ENCODE measurements at regions not wholly inside any gene's neighbourhood (a gene's known extent, or its start where the extent isn't known, plus 50 kb on each side); places are given as distances from the start of the nearest gene placed in this dataset.
"Not testable (repeated sequence)": the region's sequence is repeated elsewhere in the genome, so short reads cannot be mapped to it uniquely, and the experiment has no call there.

- WGBS, 2 donors = 69 to 75% methylated on average over 5 of the region's 5 CpGs
- Histone ChIP-seq H3K27ac (ENCODE audit: low read depth in 1 of 2, low read length in 2 of 2) (no peak overlapping the region), H3K4me1 (ENCODE audit: control insufficient read depth in 1 of 2, insufficient read depth in 2 of 2, low read length in 2 of 2) (no peaks in the 10 kb centered on the region), H3K27me3 (ENCODE audit: control insufficient read depth in 1 of 2, insufficient read depth in 2 of 2, low read length in 1 of 2) (no peaks in the 10 kb centered on the region), H3K36me3 (ENCODE audit: control insufficient read depth in 1 of 2, insufficient read depth in 2 of 2, low read length in 1 of 2) (no peaks in the 10 kb centered on the region), H3K9me3 (ENCODE audit: control insufficient read depth, low read length) (no peaks in the 10 kb centered on the region), H3K4me3 (ENCODE audit: low read length in 2 of 2) (no peak overlapping the region)
- no peak for ATAC-seq (ENCODE audit: low FRiP score)
- intact Hi-C loops (cut with DNase I) = no loop called here
- DNase-seq = no peak
Observed at GRCh38 chr5:106392766-106393165, 1278.0 kb downstream of the EFNA5 start.

GRCh38 chr5:106387767-106388166 lies 1283.0 kb downstream of the EFNA5 start:
- H3K27me3 ChIP-seq (ENCODE audit: control insufficient read depth in 1 of 2, insufficient read depth in 2 of 2, low read length in 1 of 2); H3K4me3 ChIP-seq (ENCODE audit: low read length in 2 of 2); intact Hi-C loops (cut with DNase I); H3K27ac ChIP-seq (ENCODE audit: low read depth in 1 of 2, low read length in 2 of 2); H3K9me3 ChIP-seq (ENCODE audit: control insufficient read depth, low read length); ATAC-seq (ENCODE audit: low FRiP score); DNase-seq; H3K36me3 ChIP-seq (ENCODE audit: control insufficient read depth in 1 of 2, insufficient read depth in 2 of 2, low read length in 1 of 2); H3K4me1 ChIP-seq (ENCODE audit: control insufficient read depth in 1 of 2, insufficient read depth in 2 of 2, low read length in 2 of 2): not testable (repeated sequence)
- WGBS, 2 donors = 93 to 96% methylated on average over 10 of the region's 12 CpGs

- ATAC-seq (ENCODE audit: low FRiP score) (no peak), DNase-seq (no peak)
- no peak overlapping the region for H3K4me3 ChIP-seq (ENCODE audit: low read length in 2 of 2)
- H3K9me3 ChIP-seq (ENCODE audit: control insufficient read depth, low read length) = no peaks in the 10 kb centered on the region
- H3K27me3 ChIP-seq (ENCODE audit: control insufficient read depth in 1 of 2, insufficient read depth in 2 of 2, low read length in 1 of 2) = no peaks in the 10 kb centered on the region
- no peaks in the 10 kb centered on the region for H3K4me1 ChIP-seq (ENCODE audit: control insufficient read depth in 1 of 2, insufficient read depth in 2 of 2, low read length in 2 of 2)
- 89 to 91% methylated on average over 3 of the region's 3 CpGs for WGBS, 2 donors
- H3K27ac ChIP-seq (ENCODE audit: low read depth in 1 of 2, low read length in 2 of 2) = no peak overlapping the region
- no peaks in the 10 kb centered on the region for H3K36me3 ChIP-seq (ENCODE audit: control insufficient read depth in 1 of 2, insufficient read depth in 2 of 2, low read length in 1 of 2)
- intact Hi-C loops (cut with DNase I) = no loop called here
Observed at GRCh38 chr5:106386287-106386686, 1284.5 kb downstream of the EFNA5 start.

- no peaks in the 10 kb centered on the region for H3K36me3 ChIP-seq (ENCODE audit: control insufficient read depth in 1 of 2, insufficient read depth in 2 of 2, low read length in 1 of 2)
- H3K9me3 ChIP-seq (ENCODE audit: control insufficient read depth, low read length) = no peaks in the 10 kb centered on the region
- H3K27me3 ChIP-seq (ENCODE audit: control insufficient read depth in 1 of 2, insufficient read depth in 2 of 2, low read length in 1 of 2) = no peaks in the 10 kb centered on the region
- H3K4me3 ChIP-seq (ENCODE audit: low read length in 2 of 2) = no peak overlapping the region
- DNase-seq (no peak), ATAC-seq (ENCODE audit: low FRiP score) (no peak)
- H3K4me1 ChIP-seq (ENCODE audit: control insufficient read depth in 1 of 2, insufficient read depth in 2 of 2, low read length in 2 of 2) = no peaks in the 10 kb centered on the region
- 63% methylated on average over 1 of the region's 1 CpG for WGBS, 2 donors
- H3K27ac ChIP-seq (ENCODE audit: low read depth in 1 of 2, low read length in 2 of 2) = no peak overlapping the region
- intact Hi-C loops (cut with DNase I) = no loop called here
Observed at GRCh38 chr5:106380736-106381135, 1290.0 kb downstream of the EFNA5 start.

GRCh38 chr5:106376522-106376921 lies 1294.2 kb downstream of the EFNA5 start:
- DNase-seq = no peak
- Histone ChIP-seq H3K9me3 (ENCODE audit: control insufficient read depth, low read length) (no peaks in the 10 kb centered on the region), H3K27me3 (ENCODE audit: control insufficient read depth in 1 of 2, insufficient read depth in 2 of 2, low read length in 1 of 2) (no peaks in the 10 kb centered on the region), H3K36me3 (ENCODE audit: control insufficient read depth in 1 of 2, insufficient read depth in 2 of 2, low read length in 1 of 2) (no peaks in the 10 kb centered on the region), H3K4me1 (ENCODE audit: control insufficient read depth in 1 of 2, insufficient read depth in 2 of 2, low read length in 2 of 2) (no peaks in the 10 kb centered on the region), H3K27ac (ENCODE audit: low read depth in 1 of 2, low read length in 2 of 2) (no peak overlapping the region), H3K4me3 (ENCODE audit: low read length in 2 of 2) (no peak overlapping the region)
- 55 to 60% methylated on average over 1 of the region's 1 CpG for WGBS, 2 donors
- no peak for ATAC-seq (ENCODE audit: low FRiP score)
- intact Hi-C loops (cut with DNase I) = no loop called here

- Histone ChIP-seq H3K27ac (ENCODE audit: low read depth in 1 of 2, low read length in 2 of 2) (no peak overlapping the region), H3K9me3 (ENCODE audit: control insufficient read depth, low read length) (no peaks in the 10 kb centered on the region), H3K4me3 (ENCODE audit: low read length in 2 of 2) (no peak overlapping the region), H3K27me3 (ENCODE audit: control insufficient read depth in 1 of 2, insufficient read depth in 2 of 2, low read length in 1 of 2) (no peaks in the 10 kb centered on the region), H3K36me3 (ENCODE audit: control insufficient read depth in 1 of 2, insufficient read depth in 2 of 2, low read length in 1 of 2) (no peaks in the 10 kb centered on the region), H3K4me1 (ENCODE audit: control insufficient read depth in 1 of 2, insufficient read depth in 2 of 2, low read length in 2 of 2) (no peaks in the 10 kb centered on the region)
- intact Hi-C loops (cut with DNase I) = no loop called here
- DNase-seq (no peak), ATAC-seq (ENCODE audit: low FRiP score) (no peak)
Observed at GRCh38 chr5:106374956-106375355, 1295.8 kb downstream of the EFNA5 start.

GRCh38 chr5:106368021-106368420 lies 1302.7 kb downstream of the EFNA5 start:
- H3K36me3 ChIP-seq (ENCODE audit: control insufficient read depth in 1 of 2, insufficient read depth in 2 of 2, low read length in 1 of 2) = no peaks in the 10 kb centered on the region
- intact Hi-C loops (cut with DNase I) = no loop called here
- H3K4me3 ChIP-seq (ENCODE audit: low read length in 2 of 2) = no peak overlapping the region
- no peaks in the 10 kb centered on the region for H3K9me3 ChIP-seq (ENCODE audit: control insufficient read depth, low read length)
- no peak overlapping the region for H3K27ac ChIP-seq (ENCODE audit: low read depth in 1 of 2, low read length in 2 of 2)
- ATAC-seq (ENCODE audit: low FRiP score) (no peak), DNase-seq (no peak)
- H3K27me3 ChIP-seq (ENCODE audit: control insufficient read depth in 1 of 2, insufficient read depth in 2 of 2, low read length in 1 of 2) = no peaks in the 10 kb centered on the region
- WGBS, 2 donors = 80 to 94% methylated on average over 1 of the region's 1 CpG
- H3K4me1 ChIP-seq (ENCODE audit: control insufficient read depth in 1 of 2, insufficient read depth in 2 of 2, low read length in 2 of 2) = no peaks in the 10 kb centered on the region

- WGBS, 2 donors = 81 to 92% methylated on average over 1 of the region's 1 CpG
- intact Hi-C loops (cut with DNase I) = no loop called here
- H3K4me1 ChIP-seq (ENCODE audit: control insufficient read depth in 1 of 2, insufficient read depth in 2 of 2, low read length in 2 of 2) = no peaks in the 10 kb centered on the region
- DNase-seq (no peak), ATAC-seq (ENCODE audit: low FRiP score) (no peak)
- H3K4me3 ChIP-seq (ENCODE audit: low read length in 2 of 2) = no peak overlapping the region
- no peak overlapping the region for H3K27ac ChIP-seq (ENCODE audit: low read depth in 1 of 2, low read length in 2 of 2)
- no peaks in the 10 kb centered on the region for H3K36me3 ChIP-seq (ENCODE audit: control insufficient read depth in 1 of 2, insufficient read depth in 2 of 2, low read length in 1 of 2)
- H3K27me3 ChIP-seq (ENCODE audit: control insufficient read depth in 1 of 2, insufficient read depth in 2 of 2, low read length in 1 of 2) = no peaks in the 10 kb centered on the region
- no peaks in the 10 kb centered on the region for H3K9me3 ChIP-seq (ENCODE audit: control insufficient read depth, low read length)
Observed at GRCh38 chr5:106367281-106367680, 1303.5 kb downstream of the EFNA5 start.

GRCh38 chr5:106363578-106363977 lies 1307.2 kb downstream of the EFNA5 start:
- Histone ChIP-seq H3K36me3 (ENCODE audit: control insufficient read depth in 1 of 2, insufficient read depth in 2 of 2, low read length in 1 of 2) (no peaks in the 10 kb centered on the region), H3K4me3 (ENCODE audit: low read length in 2 of 2) (no peak overlapping the region), H3K9me3 (ENCODE audit: control insufficient read depth, low read length) (no peaks in the 10 kb centered on the region), H3K4me1 (ENCODE audit: control insufficient read depth in 1 of 2, insufficient read depth in 2 of 2, low read length in 2 of 2) (no peaks in the 10 kb centered on the region), H3K27ac (ENCODE audit: low read depth in 1 of 2, low read length in 2 of 2) (no peak overlapping the region), H3K27me3 (ENCODE audit: control insufficient read depth in 1 of 2, insufficient read depth in 2 of 2, low read length in 1 of 2) (no peaks in the 10 kb centered on the region)
- ATAC-seq (ENCODE audit: low FRiP score) (no peak), DNase-seq (no peak)
- 87 to 96% methylated on average over 1 of the region's 1 CpG for WGBS, 2 donors
- intact Hi-C loops (cut with DNase I) = no loop called here

Data from aorta (tissue), 5 donors.